Mesodermal cell (in vitro differentiated cells): ENCODE measurements at regions not wholly inside any gene's neighbourhood (a gene's known extent, or its start where the extent isn't known, plus 50 kb on each side); places are given as distances from the start of the nearest gene placed in this dataset.
"Not testable (repeated sequence)": the region's sequence is repeated elsewhere in the genome, so short reads cannot be mapped to it uniquely, and the experiment has no call there.

Experiments used
- H3K27ac ChIP-seq: 2 replicates; pipeline ENCODE4 v1.7.0; 2013; ENCODE audit warnings: mild to moderate bottlenecking, low read depth, low read length, moderate library complexity; ENCODE audit not compliant: severe bottlenecking
- H3K36me3 ChIP-seq: 2 replicates; pipeline ENCODE4 v1.7.1; 2013; ENCODE audit warnings: mild to moderate bottlenecking, low read length, moderate library complexity; ENCODE audit not compliant: control insufficient read depth, insufficient read depth
- H3K4me1 ChIP-seq: one replicate; pipeline ENCODE4 v1.7.1; 2013; ENCODE audit warnings: mild to moderate bottlenecking, low read length; ENCODE audit not compliant: insufficient read depth, control insufficient read depth, poor library complexity, severe bottlenecking
- H3K4me3 ChIP-seq: 2 replicates; pipeline ENCODE4 v1.7.0; 2013; ENCODE audit warnings: low read length, control low read depth, mild to moderate bottlenecking; ENCODE audit not compliant: insufficient read depth, poor library complexity, severe bottlenecking; ENCODE audit errors: extremely low read depth
- H3K9me3 ChIP-seq: 2 replicates; pipeline ENCODE4 v1.7.1; 2013; ENCODE audit warnings: mild to moderate bottlenecking, low read length, moderate library complexity; ENCODE audit not compliant: control insufficient read depth
- WGBS, 2 experiments: methylation state at CpG; one replicate each; pipeline ENCODE4 v1.1.5; 2013; ENCODE audit warnings: missing lambda C conversion rate in 2 of 2; ENCODE audit not compliant: insufficient coverage in 2 of 2; 5-methylcytosine and 5-hydroxymethylcytosine counted together

DNA sequence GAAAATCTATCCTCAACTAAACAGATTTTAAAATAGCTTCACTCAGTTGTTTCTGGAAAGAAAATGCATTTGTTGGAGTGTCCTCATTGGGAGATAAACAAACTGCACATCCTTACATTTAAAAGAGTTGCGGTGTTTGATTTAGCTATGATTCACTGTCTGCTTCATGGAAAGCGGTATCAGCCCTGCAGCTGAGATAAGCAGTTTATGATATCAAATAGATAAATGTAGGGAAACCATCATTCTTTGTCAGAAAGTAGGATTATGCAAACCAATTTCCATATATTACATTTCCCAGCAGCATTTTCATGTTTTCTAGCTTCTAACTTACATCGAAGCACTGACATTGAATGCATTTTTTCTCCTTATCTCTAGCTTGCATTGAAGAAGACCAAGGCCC lies 698.9 kb downstream of the DIPK2A start:
- 89 to 91% methylated on average over 1 of the region's 3 CpGs for WGBS, 2 experiments
- Histone ChIP-seq H3K9me3 (peaks cover 7% of the 10 kb centered on the region), H3K4me1 (no peaks in the 10 kb centered on the region), H3K27ac (no peak overlapping the region), H3K4me3 (no peak overlapping the region), H3K36me3 (no peaks in the 10 kb centered on the region)

- H3K4me3 ChIP-seq: no peak overlapping the region
- no peaks in the 10 kb centered on the region for H3K9me3 ChIP-seq
- no peaks in the 10 kb centered on the region for H3K4me1 ChIP-seq
- WGBS, 2 experiments: 80% methylated on average over 1 of the region's 1 CpG; no CpG with 5 or more reads in 1 of the 2 experiments
- no peak overlapping the region for H3K27ac ChIP-seq
- H3K36me3 ChIP-seq: no peaks in the 10 kb centered on the region
Observed at GRCh38 chr3:144677103-144677502, 705.5 kb downstream of the DIPK2A start.

- Histone ChIP-seq H3K27ac (no peak overlapping the region), H3K36me3 (no peaks in the 10 kb centered on the region), H3K9me3 (peaks cover 3% of the 10 kb centered on the region), H3K4me1 (no peaks in the 10 kb centered on the region), H3K4me3 (no peak overlapping the region)
- no CpG with 5 or more reads among the region's 1 CpG for WGBS, 2 experiments
Observed at GRCh38 chr3:144683065-144683464, 711.4 kb downstream of the DIPK2A start.

DNA sequence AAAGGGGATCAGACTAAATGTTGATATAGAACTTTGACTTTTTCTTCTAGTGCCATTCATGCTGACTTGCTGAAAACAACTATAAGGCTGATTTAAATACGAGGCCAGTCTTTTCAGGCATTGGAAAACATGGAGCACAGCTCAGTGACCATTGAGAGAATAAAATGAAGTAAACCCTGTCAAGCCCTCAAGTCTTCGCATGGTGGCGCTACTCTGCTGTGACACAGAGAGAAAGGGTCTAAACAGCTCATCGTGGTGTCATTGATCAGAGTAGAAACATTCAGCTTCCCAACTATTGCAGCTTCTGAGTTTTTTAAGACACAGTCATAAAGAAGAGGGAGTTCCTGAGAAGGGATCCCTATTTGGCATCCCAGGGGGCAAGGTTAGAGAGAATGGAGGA lies 716.2 kb downstream of the DIPK2A start:
- no peak overlapping the region for H3K27ac ChIP-seq
- no peaks in the 10 kb centered on the region for H3K4me1 ChIP-seq
- 77 to 81% methylated on average over 2 to 4 of the region's 4 CpGs for WGBS, 2 experiments
- H3K9me3 ChIP-seq: peaks cover 3% of the 10 kb centered on the region
- H3K36me3 ChIP-seq: no peaks in the 10 kb centered on the region
- H3K4me3 ChIP-seq: no peak overlapping the region

- H3K27ac ChIP-seq: no peak overlapping the region
- no peaks in the 10 kb centered on the region for H3K36me3 ChIP-seq
- H3K9me3 ChIP-seq: peaks cover 3% of the 10 kb centered on the region
- no peaks in the 10 kb centered on the region for H3K4me1 ChIP-seq
- 92 to 97% methylated on average over 3 of the region's 4 CpGs for WGBS, 2 experiments
- H3K4me3 ChIP-seq: no peak overlapping the region
Observed at GRCh38 chr3:144692488-144692887, 720.9 kb downstream of the DIPK2A start.

DNA sequence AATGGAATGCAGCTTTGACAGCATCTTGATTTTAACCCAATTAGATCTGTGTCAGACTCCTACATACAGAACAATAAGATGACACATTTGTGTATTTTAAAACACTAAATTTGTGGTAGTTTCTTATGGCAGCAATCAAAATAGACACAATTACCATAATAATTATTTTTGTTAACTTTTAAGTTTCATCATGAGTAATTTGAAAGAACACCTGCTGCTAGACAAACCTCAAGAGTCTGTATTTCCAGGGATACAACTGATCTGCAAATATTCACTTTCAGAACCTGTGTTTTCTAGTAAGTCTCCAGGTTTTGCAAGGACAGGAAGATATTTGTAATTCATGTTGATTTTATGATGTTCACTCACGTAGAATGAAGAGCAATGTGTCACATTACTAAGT lies 736.8 kb downstream of the DIPK2A start:
- Histone ChIP-seq H3K36me3 (no peaks in the 10 kb centered on the region), H3K9me3 (no peaks in the 10 kb centered on the region), H3K4me3 (no peak overlapping the region), H3K27ac (no peak overlapping the region), H3K4me1 (no peaks in the 10 kb centered on the region)
- no CpG with 5 or more reads among the region's 1 CpG for WGBS, 2 experiments

GRCh38 chr3:144737281-144737680 lies 765.7 kb downstream of the DIPK2A start:
- no peak overlapping the region for H3K4me3 ChIP-seq
- no peaks in the 10 kb centered on the region for H3K9me3 ChIP-seq
- 73 to 100% methylated on average over 3 of the region's 7 CpGs for whole genome bisulfite sequencing, 2 experiments
- no peaks in the 10 kb centered on the region for H3K4me1 ChIP-seq
- no peaks in the 10 kb centered on the region for H3K36me3 ChIP-seq
- H3K27ac ChIP-seq: no peak overlapping the region

DNA sequence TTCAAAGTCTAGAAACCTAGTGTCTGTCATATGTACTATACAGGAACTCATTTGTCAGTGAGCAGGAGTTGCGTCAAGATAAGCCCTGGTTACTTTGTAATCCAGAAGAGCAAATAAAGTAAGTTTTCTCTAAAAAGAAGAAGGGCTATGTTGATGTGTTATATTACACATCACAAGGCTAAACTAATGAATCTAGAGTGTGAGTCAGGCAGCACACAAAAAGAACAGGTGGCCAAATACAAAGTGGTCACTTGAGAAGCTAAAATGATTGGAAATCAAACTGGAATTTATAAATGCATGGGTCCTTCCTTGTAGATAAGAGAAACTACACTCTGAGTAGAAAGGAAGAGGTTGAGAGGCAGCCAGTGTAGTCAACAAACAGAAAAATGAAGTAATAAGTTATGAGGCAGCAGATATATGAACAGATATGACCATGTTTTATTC lies 771.6 kb downstream of the DIPK2A start:
- Histone ChIP-seq H3K36me3 (no peaks in the 10 kb centered on the region), H3K4me1 (no peaks in the 10 kb centered on the region), H3K4me3 (no peak overlapping the region), H3K27ac (no peak overlapping the region), H3K9me3 (no peaks in the 10 kb centered on the region)
- WGBS, 2 experiments: no CpG with 5 or more reads among the region's 1 CpG

DNA sequence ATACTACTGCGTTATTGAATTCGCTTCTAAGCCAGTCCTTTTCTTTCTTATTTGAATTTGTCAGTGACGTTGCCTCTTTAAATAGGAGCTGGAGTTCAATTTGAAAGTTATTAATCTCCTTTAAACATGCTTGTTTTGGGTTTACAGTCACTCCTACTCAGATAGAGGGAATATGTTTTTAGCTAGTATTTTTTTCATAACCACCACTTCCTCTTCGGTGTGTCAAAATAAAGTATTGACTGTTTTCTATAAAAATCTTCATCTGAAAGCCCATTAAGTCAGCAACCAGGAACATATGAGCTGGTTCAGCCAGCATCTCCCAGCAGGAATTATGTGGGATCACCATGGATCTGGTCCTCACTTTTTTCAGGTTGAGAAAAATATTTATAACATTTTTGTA lies 772.9 kb downstream of the DIPK2A start:
- H3K36me3 ChIP-seq: no peaks in the 10 kb centered on the region
- H3K4me3 ChIP-seq: no peak overlapping the region
- WGBS, 2 experiments: no CpG with 5 or more reads among the region's 4 CpGs
- no peaks in the 10 kb centered on the region for H3K9me3 ChIP-seq
- H3K27ac ChIP-seq: no peak overlapping the region
- H3K4me1 ChIP-seq: no peaks in the 10 kb centered on the region

DNA sequence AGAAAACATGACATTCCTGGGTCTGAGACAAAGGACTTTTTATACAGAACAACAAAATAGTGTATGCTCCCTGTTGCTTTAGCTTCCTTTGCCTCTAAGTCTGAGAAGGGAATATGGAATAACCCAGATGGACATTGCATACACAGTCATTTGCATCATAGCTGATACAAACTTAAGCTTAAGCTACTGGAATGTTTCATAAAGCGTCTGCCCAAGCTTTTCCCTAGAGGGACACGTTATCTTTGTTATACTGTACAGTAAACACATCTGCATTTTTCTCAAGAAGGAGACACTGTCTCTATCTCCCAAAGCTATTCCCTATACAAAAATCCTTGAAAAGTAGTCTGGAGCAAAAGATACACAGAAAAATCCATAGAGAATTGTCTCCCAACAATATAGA lies 775.0 kb downstream of the DIPK2A start:
- no peak overlapping the region for H3K27ac ChIP-seq
- no peak overlapping the region for H3K4me3 ChIP-seq
- no peaks in the 10 kb centered on the region for H3K36me3 ChIP-seq
- H3K4me1 ChIP-seq: no peaks in the 10 kb centered on the region
- no peaks in the 10 kb centered on the region for H3K9me3 ChIP-seq
- 100% methylated on average over 2 of the region's 2 CpGs; no CpG with 5 or more reads in 1 of the 2 experiments for WGBS, 2 experiments

- 94% methylated on average over 11 to 27 of the region's 38 CpGs for WGBS, 2 experiments
- H3K4me1 ChIP-seq: not testable (repeated sequence)
Observed at GRCh38 chr3:144749536-144750253, 778.1 kb downstream of the DIPK2A start.

More at GRCh38 chr3:144749536-144750253, 778.1 kb downstream of the DIPK2A start:
- not testable (repeated sequence) for H3K9me3 ChIP-seq, H3K4me3 ChIP-seq, H3K27ac ChIP-seq, H3K36me3 ChIP-seq
